ENCODE measurements at regions not wholly inside any gene's neighbourhood (a gene's known extent, or its start where the extent isn't known, plus 50 kb on each side); places are given as distances from the start of the nearest gene placed in this dataset.

DNA sequence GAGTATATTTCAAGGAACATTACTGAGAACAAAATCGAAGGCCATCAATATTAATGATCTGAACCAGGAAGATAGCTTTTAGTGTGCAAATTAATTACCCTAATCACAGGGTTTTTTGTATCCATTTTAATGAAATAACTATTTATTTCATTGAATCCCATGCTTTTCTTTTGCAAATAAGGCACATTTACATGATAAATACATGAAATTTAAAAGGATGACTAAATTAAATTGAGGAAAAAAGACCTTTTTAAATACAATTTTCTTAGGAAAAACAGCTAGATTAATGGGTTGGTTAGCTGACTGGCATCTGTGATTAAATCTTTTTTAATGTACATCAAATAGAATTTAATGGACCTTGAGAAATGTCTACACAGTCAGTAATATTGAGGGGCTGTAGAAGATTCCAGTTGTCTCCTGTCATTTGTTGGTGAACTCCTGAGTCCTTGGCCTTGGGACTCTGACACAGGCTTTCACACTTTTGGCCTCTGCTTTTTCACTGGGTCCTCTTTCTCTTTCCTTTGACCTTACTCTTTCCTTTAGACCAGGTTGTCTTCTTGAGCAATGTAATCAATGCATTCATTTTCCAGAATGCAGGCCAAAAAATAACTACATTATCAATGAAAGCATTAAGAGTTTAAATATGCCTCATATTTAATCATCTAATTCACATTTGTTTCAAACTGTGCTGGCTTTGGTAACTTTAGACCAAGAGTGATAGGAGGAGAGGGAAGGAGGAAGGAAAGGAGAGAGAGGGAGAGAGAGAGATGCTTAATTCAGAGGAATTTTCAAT is 511.5 kb downstream of the ZNF608 start:
- no peak for DNase-seq (ENCODE audit: extremely low spot score)
- ChIA-PET CTCF (no interaction called here), POLR2A (no interaction called here)
- TF ChIP-seq, protein P1, sequence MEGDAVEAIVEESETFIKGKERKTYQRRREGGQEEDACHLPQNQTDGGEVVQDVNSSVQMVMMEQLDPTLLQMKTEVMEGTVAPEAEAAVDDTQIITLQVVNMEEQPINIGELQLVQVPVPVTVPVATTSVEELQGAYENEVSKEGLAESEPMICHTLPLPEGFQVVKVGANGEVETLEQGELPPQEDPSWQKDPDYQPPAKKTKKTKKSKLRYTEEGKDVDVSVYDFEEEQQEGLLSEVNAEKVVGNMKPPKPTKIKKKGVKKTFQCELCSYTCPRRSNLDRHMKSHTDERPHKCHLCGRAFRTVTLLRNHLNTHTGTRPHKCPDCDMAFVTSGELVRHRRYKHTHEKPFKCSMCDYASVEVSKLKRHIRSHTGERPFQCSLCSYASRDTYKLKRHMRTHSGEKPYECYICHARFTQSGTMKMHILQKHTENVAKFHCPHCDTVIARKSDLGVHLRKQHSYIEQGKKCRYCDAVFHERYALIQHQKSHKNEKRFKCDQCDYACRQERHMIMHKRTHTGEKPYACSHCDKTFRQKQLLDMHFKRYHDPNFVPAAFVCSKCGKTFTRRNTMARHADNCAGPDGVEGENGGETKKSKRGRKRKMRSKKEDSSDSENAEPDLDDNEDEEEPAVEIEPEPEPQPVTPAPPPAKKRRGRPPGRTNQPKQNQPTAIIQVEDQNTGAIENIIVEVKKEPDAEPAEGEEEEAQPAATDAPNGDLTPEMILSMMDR (IDR thresholded peaks at IDR 0.05; ENCODE audit: control extremely low read depth, extremely low read depth, low read depth, missing control alignments): no peak

DNA sequence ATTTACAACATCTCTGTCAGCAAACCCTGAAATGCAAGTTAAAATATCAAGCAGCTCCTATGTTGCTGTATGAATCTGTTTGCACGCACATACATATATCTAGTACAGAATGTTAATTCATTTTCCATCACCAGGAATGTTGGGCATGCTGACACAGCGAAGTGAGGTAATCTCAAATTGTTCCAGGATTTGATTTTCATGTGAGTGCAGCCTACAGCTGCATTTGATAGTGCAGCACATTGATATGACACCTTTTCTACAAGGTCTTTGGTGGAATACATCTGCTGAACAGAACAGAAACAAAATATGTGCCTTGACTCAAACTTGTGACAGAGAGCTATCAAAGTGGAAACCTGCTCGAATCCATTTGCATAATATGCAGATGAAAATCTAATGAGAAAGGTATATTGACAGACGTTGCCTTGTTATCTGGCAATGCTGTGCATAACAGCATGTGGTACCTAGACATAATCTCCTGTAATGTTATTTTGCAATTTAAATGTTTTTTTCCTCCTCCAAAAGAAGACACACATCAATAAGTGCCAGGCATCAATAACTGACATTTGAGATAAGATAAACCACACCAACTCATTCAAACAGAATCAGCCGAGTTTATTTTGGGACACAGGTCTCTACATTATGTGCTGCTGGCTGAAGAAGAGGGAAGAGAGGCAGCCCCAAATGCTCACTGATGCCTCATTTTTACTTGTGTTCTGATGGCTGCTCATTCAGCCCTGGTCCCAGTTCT is 512.2 kb downstream of the ZNF608 start:
- no peak for DNase-seq (ENCODE audit: extremely low spot score)
- POLR2A ChIA-PET: no interaction called here
- TF ChIP-seq, protein P1 (IDR thresholded peaks at IDR 0.05; ENCODE audit: control extremely low read depth, extremely low read depth, low read depth, missing control alignments): no peak
- CTCF ChIA-PET: interaction anchor here (0.9 kb wide), 1 partner anchor 10 kb away, joined by 4 read pairs; no protein-coding TSS in a partner anchor

GRCh38 chr5:124232515-124232914 is 513.9 kb downstream of the ZNF608 start:
- ChIA-PET CTCF (interaction anchor here (1.0 kb wide), 1 partner anchor 32 kb away, joined by 3 read pairs; no protein-coding TSS in a partner anchor), POLR2A (no interaction called here)
- TF ChIP-seq, protein P1 (IDR thresholded peaks at IDR 0.05; ENCODE audit: control extremely low read depth, extremely low read depth, low read depth, missing control alignments): no peak
- no peak for DNase-seq (ENCODE audit: extremely low spot score)

- TF ChIP-seq, protein P1 (IDR thresholded peaks at IDR 0.05; ENCODE audit: control extremely low read depth, extremely low read depth, low read depth, missing control alignments): no peak
- CTCF ChIA-PET: no interaction called here
- DNase-seq (ENCODE audit: extremely low spot score): no peak
- POLR2A ChIA-PET: no interaction called here
Observed at GRCh38 chr5:124231802-124232201, 514.6 kb downstream of the ZNF608 start.

GRCh38 chr5:124231230-124231629 is 515.2 kb downstream of the ZNF608 start:
- ChIA-PET POLR2A (no interaction called here), CTCF (no interaction called here)
- TF ChIP-seq, protein P1 (IDR thresholded peaks at IDR 0.05; ENCODE audit: control extremely low read depth, extremely low read depth, low read depth, missing control alignments): no peak
- DNase-seq (ENCODE audit: extremely low spot score): no peak

- no peak for DNase-seq (ENCODE audit: extremely low spot score)
- POLR2A ChIA-PET: no interaction called here
- CTCF ChIA-PET: no interaction called here
- TF ChIP-seq, protein P1 (IDR thresholded peaks at IDR 0.05; ENCODE audit: control extremely low read depth, extremely low read depth, low read depth, missing control alignments): no peak
Observed at GRCh38 chr5:124230456-124230855, 516.0 kb downstream of the ZNF608 start.
